HepG2 (cell line): ENCODE measurements at regions not wholly inside any gene's neighbourhood (a gene's known extent, or its start where the extent isn't known, plus 50 kb on each side); places are given as distances from the start of the nearest gene placed in this dataset.

Source experiments
- ATAC-seq: fragments of 200-7000 bp; cut with Tn5 transposase; 3 replicates; pipeline ENCODE4 v1.9.1; 2020; ENCODE audit warnings: mild to moderate bottlenecking, moderate library complexity
- BruUV-seq: library from RNA; stranded (reverse); fragments of 400-500 nt; replicated peaks from 2 replicates; lab custom pipeline; 2021; lab: Mats Ljungman, UMichigan
- CTCF ChIA-PET: fragments of 300-600 bp; formaldehyde crosslinking; extraction: SDS; loops from one replicate; lab custom pipeline; 2021; ENCODE audit warnings: low total read pairs, inconsistent platforms, low intra/inter-chr PET ratio; lab: Yijun Ruan, JAX
- POLR2A ChIA-PET: fragments of 350-600 bp; sonication (Branson Sonifier 250); formaldehyde crosslinking; loops from one replicate; lab custom pipeline; 2020; ENCODE audit warnings: antibody characterized with exemption, inconsistent platforms; lab: Yijun Ruan, JAX
- DNase-seq: peaks from one replicate; pipeline ENCODE4 v3.0.0-alpha.2; 2015; ENCODE audit warnings: low spot score
- FAIRE-seq: peaks from 3 replicates; lab custom pipeline; 2011; peaks lifted over from hg19 to GRCh38; lab: Jason Lieb, UNC
- H2AFZ ChIP-seq: one replicate; pipeline ENCODE4 v1.6.1; 2011; ENCODE audit warnings: low read length, inconsistent platforms
- H3K27ac ChIP-seq: fragments of 300-600 bp; 3 replicates; pipeline ENCODE4 v1.8.0; 2011; ENCODE audit warnings: mixed run types, mild to moderate bottlenecking, mixed read lengths, low read length, inconsistent platforms; ENCODE audit not compliant: insufficient read depth; ENCODE audit errors: extremely low read length
- H3K27me3 ChIP-seq, 2 experiments: fragments of 200-600 bp in 1 of 2; 2 replicates in 1 of 2; 3 replicates in 1 of 2; pipeline versions ENCODE4 v1.6.0 to v1.8.0; 2011; ENCODE audit warnings: low read length in 2 of 2, mild to moderate bottlenecking in 2 of 2, moderate library complexity in 2 of 2, inconsistent platforms in 1 of 2; ENCODE audit not compliant: insufficient read depth in 2 of 2, control insufficient read depth in 1 of 2
- H3K36me3 ChIP-seq, 2 experiments: fragments of 200-600 bp in 1 of 2; replicated peaks in 1 of 2; 2 replicates in 1 of 2; 3 replicates in 1 of 2; pipeline versions ENCODE4 v1.5.1 to v1.8.0; 2011; ENCODE audit warnings: low read length in 2 of 2, inconsistent platforms in 1 of 2; ENCODE audit not compliant: insufficient read depth in 2 of 2, control insufficient read depth in 1 of 2
- H3K4me1 ChIP-seq: 2 replicates; pipeline ENCODE4 v1.5.1; 2012; ENCODE audit warnings: low read length, inconsistent platforms; ENCODE audit not compliant: insufficient read depth
- H3K4me2 ChIP-seq: 2 replicates; pipeline ENCODE4 v1.6.0; 2011; ENCODE audit warnings: low read depth, low read length, inconsistent platforms
- H3K4me3 ChIP-seq, 3 experiments: fragments of 200-600 bp in 1 of 3; sonication (generic), shearing (Covaris generic) in 1 of 3; replicated peaks in 1 of 3; 2 replicates each; pipeline ENCODE4 v1.5.1; 2011 to 2016; ENCODE audit warnings: low read length in 3 of 3, inconsistent platforms in 2 of 3, low read depth in 2 of 3, mild to moderate bottlenecking in 2 of 3, control low read depth in 1 of 3, mixed read lengths in 1 of 3; ENCODE audit not compliant: insufficient read depth in 1 of 3
- H3K79me2 ChIP-seq: one replicate; pipeline ENCODE4 v1.6.1; 2011; ENCODE audit warnings: low read length, inconsistent platforms; ENCODE audit not compliant: insufficient read depth
- H3K9ac ChIP-seq: 2 replicates; pipeline ENCODE4 v1.6.0; 2011; ENCODE audit warnings: mild to moderate bottlenecking, low read depth, low read length, inconsistent platforms; ENCODE audit not compliant: insufficient read depth
- H3K9me3 ChIP-seq: 2 replicates; pipeline ENCODE4 v1.5.1; 2012; ENCODE audit warnings: mild to moderate bottlenecking, low read length
- H4K20me1 ChIP-seq: 2 replicates; pipeline ENCODE4 v1.6.0; 2011; ENCODE audit warnings: inconsistent platforms, mild to moderate bottlenecking, low read length, moderate library complexity; ENCODE audit not compliant: insufficient read depth
- GZF1 ChIP-seq: sonication (generic); formaldehyde crosslinking; IDR thresholded peaks from 2 replicates; pipeline ENCODE4 v1.5.1; 2020; ENCODE audit warnings: mild to moderate bottlenecking, missing genetic modification reagents
- IRF9 ChIP-seq: sonication (generic); formaldehyde crosslinking; IDR thresholded peaks from 2 replicates; pipeline ENCODE4 v1.8.0; 2022; ENCODE audit warnings: missing genetic modification reagents, mild to moderate bottlenecking, borderline replicate concordance
- MIER3 ChIP-seq: IDR thresholded peaks from 2 replicates; pipeline ENCODE4 v1.6.1; 2016; ENCODE audit warnings: missing compliant biosample characterization, borderline replicate concordance
- PHF8 ChIP-seq: sonication (generic); formaldehyde crosslinking; IDR thresholded peaks from 2 replicates; pipeline ENCODE4 v1.5.0; 2020; ENCODE audit warnings: missing genetic modification reagents
- ZFX ChIP-seq: sonication (generic); formaldehyde crosslinking; IDR thresholded peaks from 2 replicates; pipeline ENCODE4 v1.4.0; 2020; ENCODE audit warnings: mild to moderate bottlenecking, low read depth, missing genetic modification reagents, moderate library complexity
- ZNF275 ChIP-seq: sonication (generic); formaldehyde crosslinking; IDR thresholded peaks from 2 replicates; pipeline ENCODE4 v1.8.0; 2022; ENCODE audit warnings: missing genetic modification reagents, mild to moderate bottlenecking, inconsistent platforms, borderline replicate concordance
- WGBS: methylation state at CpG from one replicate; pipeline ENCODE4 v1.1.6; 2017; ENCODE audit warnings: low lambda C conversion rate; 5-methylcytosine and 5-hydroxymethylcytosine counted together
- in situ Hi-C: cut with HindIII; loops from 2 replicates; pipeline ENCODE4 v1.10.0; 2017; ENCODE audit warnings: low pct_unique_long_range_greater_than_20kb; ENCODE audit not compliant: extremely low pct_ligation_motif_present
- intact Hi-C: fragments of 100-400 bp; cut with micrococcal nuclease; formaldehyde crosslinking; loops from one replicate; pipeline ENCODE4 v1.10.0; 2022; ENCODE audit not compliant: unreplicated experiment
- TF ChIP-seq, protein P1 (sequence below): sonication (generic); formaldehyde crosslinking; IDR thresholded peaks from 2 replicates; pipeline ENCODE4 v1.8.1; 2022; ENCODE audit warnings: mild to moderate bottlenecking, missing genetic modification reagents
- TF ChIP-seq, protein P2 (sequence below): sonication (generic); formaldehyde crosslinking; IDR thresholded peaks from 2 replicates; pipeline ENCODE4 v1.5.1; 2020; ENCODE audit warnings: missing genetic modification reagents, mild to moderate bottlenecking, borderline replicate concordance
- TF ChIP-seq, protein P3 (sequence below): sonication (generic); formaldehyde crosslinking; IDR thresholded peaks from 2 replicates; pipeline ENCODE4 v1.5.1; 2020; ENCODE audit warnings: mild to moderate bottlenecking, moderate library complexity, missing genetic modification reagents
- TF ChIP-seq, protein P4 (sequence below): sonication (generic); formaldehyde crosslinking; conservative IDR thresholded peaks from 2 replicates; pipeline ENCODE4 v1.8.0; 2022; ENCODE audit warnings: missing genetic modification reagents

DNA sequence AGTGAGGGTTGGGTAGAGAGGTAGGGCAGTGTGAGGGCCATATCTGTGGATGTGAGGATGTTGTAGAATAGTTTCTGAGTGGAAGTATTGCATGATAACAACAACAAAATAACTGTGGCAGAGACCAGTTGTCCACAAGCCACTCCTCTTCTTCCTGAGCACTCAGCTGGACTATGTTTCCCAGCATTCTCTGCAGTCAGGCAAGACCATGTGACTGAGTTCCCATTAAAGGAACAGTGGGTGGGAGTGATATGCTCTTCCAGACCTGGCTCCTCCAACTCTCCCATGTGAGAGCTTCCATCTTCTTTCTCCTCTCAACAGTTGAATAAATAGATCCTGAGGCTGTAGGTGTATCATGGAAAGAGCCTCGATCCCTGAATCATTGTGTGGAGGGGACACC, 272.4 kb downstream of the CBLN1 start:
- H3K9me3 ChIP-seq, result no peaks in the 10 kb centered on the region
- no peak overlapping the region for H3K4me3 ChIP-seq
- H3K36me3 ChIP-seq, result no peaks in the 10 kb centered on the region
- BruUV-seq, result no TSS peak
- intact Hi-C loops, result no loop called here
- no peak overlapping the region for H2AFZ ChIP-seq
- no peaks in the 10 kb centered on the region for H3K4me1 ChIP-seq
- in situ Hi-C loops, result no loop called here
- DNase-seq (no peak), ATAC-seq (no peak), FAIRE-seq (no peak)
- no peak overlapping the region for H3K27ac ChIP-seq
- 0% methylated on average over 1 of the region's 1 CpG for WGBS
- peaks cover 0 to 2% of the 10 kb centered on the region in 2 experiments; a peak in 1 of 5 replicates for H3K27me3 ChIP-seq
- no peaks in the 10 kb centered on the region for H4K20me1 ChIP-seq
- TF ChIP-seq, protein P1, sequence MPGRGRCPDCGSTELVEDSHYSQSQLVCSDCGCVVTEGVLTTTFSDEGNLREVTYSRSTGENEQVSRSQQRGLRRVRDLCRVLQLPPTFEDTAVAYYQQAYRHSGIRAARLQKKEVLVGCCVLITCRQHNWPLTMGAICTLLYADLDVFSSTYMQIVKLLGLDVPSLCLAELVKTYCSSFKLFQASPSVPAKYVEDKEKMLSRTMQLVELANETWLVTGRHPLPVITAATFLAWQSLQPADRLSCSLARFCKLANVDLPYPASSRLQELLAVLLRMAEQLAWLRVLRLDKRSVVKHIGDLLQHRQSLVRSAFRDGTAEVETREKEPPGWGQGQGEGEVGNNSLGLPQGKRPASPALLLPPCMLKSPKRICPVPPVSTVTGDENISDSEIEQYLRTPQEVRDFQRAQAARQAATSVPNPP, result no peak
- TF ChIP-seq, protein P2, sequence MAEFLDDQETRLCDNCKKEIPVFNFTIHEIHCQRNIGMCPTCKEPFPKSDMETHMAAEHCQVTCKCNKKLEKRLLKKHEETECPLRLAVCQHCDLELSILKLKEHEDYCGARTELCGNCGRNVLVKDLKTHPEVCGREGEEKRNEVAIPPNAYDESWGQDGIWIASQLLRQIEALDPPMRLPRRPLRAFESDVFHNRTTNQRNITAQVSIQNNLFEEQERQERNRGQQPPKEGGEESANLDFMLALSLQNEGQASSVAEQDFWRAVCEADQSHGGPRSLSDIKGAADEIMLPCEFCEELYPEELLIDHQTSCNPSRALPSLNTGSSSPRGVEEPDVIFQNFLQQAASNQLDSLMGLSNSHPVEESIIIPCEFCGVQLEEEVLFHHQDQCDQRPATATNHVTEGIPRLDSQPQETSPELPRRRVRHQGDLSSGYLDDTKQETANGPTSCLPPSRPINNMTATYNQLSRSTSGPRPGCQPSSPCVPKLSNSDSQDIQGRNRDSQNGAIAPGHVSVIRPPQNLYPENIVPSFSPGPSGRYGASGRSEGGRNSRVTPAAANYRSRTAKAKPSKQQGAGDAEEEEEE (CRISPR knock-in tag), result no peak
- TF ChIP-seq IRF9, result no peak
- TF ChIP-seq, protein P3, sequence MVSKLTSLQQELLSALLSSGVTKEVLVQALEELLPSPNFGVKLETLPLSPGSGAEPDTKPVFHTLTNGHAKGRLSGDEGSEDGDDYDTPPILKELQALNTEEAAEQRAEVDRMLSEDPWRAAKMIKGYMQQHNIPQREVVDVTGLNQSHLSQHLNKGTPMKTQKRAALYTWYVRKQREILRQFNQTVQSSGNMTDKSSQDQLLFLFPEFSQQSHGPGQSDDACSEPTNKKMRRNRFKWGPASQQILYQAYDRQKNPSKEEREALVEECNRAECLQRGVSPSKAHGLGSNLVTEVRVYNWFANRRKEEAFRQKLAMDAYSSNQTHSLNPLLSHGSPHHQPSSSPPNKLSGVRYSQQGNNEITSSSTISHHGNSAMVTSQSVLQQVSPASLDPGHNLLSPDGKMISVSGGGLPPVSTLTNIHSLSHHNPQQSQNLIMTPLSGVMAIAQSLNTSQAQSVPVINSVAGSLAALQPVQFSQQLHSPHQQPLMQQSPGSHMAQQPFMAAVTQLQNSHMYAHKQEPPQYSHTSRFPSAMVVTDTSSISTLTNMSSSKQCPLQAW (CRISPR knock-in tag), result no peak
- TF ChIP-seq MIER3 (CRISPR knock-in tag), result no peak
- TF ChIP-seq ZNF275 (CRISPR knock-in tag), result no peak
- no peak for TF ChIP-seq PHF8 (CRISPR knock-in tag)
- TF ChIP-seq GZF1, result no peak
- TF ChIP-seq ZFX (CRISPR knock-in tag), result no peak
- TF ChIP-seq, protein P4, sequence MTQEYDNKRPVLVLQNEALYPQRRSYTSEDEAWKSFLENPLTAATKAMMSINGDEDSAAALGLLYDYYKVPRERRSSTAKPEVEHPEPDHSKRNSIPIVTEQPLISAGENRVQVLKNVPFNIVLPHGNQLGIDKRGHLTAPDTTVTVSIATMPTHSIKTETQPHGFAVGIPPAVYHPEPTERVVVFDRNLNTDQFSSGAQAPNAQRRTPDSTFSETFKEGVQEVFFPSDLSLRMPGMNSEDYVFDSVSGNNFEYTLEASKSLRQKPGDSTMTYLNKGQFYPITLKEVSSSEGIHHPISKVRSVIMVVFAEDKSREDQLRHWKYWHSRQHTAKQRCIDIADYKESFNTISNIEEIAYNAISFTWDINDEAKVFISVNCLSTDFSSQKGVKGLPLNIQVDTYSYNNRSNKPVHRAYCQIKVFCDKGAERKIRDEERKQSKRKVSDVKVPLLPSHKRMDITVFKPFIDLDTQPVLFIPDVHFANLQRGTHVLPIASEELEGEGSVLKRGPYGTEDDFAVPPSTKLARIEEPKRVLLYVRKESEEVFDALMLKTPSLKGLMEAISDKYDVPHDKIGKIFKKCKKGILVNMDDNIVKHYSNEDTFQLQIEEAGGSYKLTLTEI (CRISPR knock-in tag), result no peak
- ChIA-PET CTCF (no interaction called here), POLR2A (no interaction called here)
- no peak overlapping the region for H3K4me2 ChIP-seq
- H3K79me2 ChIP-seq, result no peaks in the 10 kb centered on the region
- H3K9ac ChIP-seq, result no peak overlapping the region
